ENCODE measurements at regions not wholly inside any gene's neighbourhood (a gene's known extent, or its start where the extent isn't known, plus 50 kb on each side); places are given as distances from the start of the nearest gene placed in this dataset.

DNA sequence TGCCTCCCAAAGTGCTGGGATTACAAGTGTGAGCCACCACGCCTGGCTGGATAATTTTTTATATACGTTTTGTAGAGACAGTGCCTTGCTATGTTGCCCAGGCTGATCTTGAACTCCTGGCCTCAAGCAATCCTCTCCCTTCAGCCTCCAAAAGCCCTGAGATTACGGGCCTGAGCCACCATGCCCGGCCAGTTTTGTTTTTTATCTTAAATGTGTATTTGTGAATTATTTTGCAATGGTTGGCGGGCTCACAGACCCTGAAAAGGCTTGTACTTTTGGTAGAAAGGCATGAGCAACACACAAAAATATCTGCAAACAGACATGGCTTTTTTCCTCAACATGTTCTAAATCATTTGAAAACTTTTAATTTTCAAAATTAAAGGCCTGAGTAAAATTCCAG lies 73.4 kb upstream of the TMEM18 start:
- Histone ChIP-seq H3K4me1 (ENCODE audit: control insufficient read depth, insufficient read depth, low read length) (no peaks in the 10 kb centered on the region), H3K4me3 (ENCODE audit: low read depth, low read length) (no peak overlapping the region), H3K27ac (ENCODE audit: extremely low read depth, low read depth, low read length) (no peak overlapping the region), H3K9me3 (ENCODE audit: control insufficient read depth, insufficient read depth, low read depth, low read length) (no peaks in the 10 kb centered on the region), H3K36me3 (ENCODE audit: control insufficient read depth in 2 of 2, insufficient read depth in 1 of 2, low read length in 2 of 2) (no peaks in the 10 kb centered on the region)
- ChIA-PET POLR2A (no interaction called here), CTCF (no interaction called here)
- TF ChIP-seq ZNF518A (tag by site-specific recombination; conservative IDR thresholded peaks at IDR 0.05; ENCODE audit: low read depth): no peak
- TF ChIP-seq, protein P1, sequence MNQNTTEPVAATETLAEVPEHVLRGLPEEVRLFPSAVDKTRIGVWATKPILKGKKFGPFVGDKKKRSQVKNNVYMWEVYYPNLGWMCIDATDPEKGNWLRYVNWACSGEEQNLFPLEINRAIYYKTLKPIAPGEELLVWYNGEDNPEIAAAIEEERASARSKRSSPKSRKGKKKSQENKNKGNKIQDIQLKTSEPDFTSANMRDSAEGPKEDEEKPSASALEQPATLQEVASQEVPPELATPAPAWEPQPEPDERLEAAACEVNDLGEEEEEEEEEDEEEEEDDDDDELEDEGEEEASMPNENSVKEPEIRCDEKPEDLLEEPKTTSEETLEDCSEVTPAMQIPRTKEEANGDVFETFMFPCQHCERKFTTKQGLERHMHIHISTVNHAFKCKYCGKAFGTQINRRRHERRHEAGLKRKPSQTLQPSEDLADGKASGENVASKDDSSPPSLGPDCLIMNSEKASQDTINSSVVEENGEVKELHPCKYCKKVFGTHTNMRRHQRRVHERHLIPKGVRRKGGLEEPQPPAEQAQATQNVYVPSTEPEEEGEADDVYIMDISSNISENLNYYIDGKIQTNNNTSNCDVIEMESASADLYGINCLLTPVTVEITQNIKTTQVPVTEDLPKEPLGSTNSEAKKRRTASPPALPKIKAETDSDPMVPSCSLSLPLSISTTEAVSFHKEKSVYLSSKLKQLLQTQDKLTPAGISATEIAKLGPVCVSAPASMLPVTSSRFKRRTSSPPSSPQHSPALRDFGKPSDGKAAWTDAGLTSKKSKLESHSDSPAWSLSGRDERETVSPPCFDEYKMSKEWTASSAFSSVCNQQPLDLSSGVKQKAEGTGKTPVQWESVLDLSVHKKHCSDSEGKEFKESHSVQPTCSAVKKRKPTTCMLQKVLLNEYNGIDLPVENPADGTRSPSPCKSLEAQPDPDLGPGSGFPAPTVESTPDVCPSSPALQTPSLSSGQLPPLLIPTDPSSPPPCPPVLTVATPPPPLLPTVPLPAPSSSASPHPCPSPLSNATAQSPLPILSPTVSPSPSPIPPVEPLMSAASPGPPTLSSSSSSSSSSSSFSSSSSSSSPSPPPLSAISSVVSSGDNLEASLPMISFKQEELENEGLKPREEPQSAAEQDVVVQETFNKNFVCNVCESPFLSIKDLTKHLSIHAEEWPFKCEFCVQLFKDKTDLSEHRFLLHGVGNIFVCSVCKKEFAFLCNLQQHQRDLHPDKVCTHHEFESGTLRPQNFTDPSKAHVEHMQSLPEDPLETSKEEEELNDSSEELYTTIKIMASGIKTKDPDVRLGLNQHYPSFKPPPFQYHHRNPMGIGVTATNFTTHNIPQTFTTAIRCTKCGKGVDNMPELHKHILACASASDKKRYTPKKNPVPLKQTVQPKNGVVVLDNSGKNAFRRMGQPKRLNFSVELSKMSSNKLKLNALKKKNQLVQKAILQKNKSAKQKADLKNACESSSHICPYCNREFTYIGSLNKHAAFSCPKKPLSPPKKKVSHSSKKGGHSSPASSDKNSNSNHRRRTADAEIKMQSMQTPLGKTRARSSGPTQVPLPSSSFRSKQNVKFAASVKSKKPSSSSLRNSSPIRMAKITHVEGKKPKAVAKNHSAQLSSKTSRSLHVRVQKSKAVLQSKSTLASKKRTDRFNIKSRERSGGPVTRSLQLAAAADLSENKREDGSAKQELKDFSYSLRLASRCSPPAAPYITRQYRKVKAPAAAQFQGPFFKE (tag by site-specific recombination; IDR thresholded peaks at IDR 0.05; ENCODE audit: borderline replicate concordance): no peak
- TF ChIP-seq, protein P2, sequence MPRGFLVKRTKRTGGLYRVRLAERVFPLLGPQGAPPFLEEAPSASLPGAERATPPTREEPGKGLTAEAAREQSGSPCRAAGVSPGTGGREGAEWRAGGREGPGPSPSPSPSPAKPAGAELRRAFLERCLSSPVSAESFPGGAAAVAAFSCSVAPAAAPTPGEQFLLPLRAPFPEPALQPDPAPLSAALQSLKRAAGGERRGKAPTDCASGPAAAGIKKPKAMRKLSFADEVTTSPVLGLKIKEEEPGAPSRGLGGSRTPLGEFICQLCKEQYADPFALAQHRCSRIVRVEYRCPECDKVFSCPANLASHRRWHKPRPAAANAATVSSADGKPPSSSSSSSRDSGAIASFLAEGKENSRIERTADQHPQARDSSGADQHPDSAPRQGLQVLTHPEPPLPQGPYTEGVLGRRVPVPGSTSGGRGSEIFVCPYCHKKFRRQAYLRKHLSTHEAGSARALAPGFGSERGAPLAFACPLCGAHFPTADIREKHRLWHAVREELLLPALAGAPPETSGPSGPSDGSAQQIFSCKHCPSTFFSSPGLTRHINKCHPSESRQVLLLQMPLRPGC (tag by site-specific recombination; IDR thresholded peaks at IDR 0.05): no peak
- no peak for TF ChIP-seq ZNF48 (tag by site-specific recombination; IDR thresholded peaks at IDR 0.05)
- no peak for TF ChIP-seq ZBTB7A (tag by site-specific recombination; IDR thresholded peaks at IDR 0.05; ENCODE audit: low read depth)
- no peak for TF ChIP-seq ZNF558 (tag by site-specific recombination; IDR thresholded peaks at IDR 0.05)
- TF ChIP-seq ZNF138 (tag by site-specific recombination; IDR thresholded peaks at IDR 0.05; ENCODE audit: borderline replicate concordance): no peak
- no peak for TF ChIP-seq ZNF112 (tag by site-specific recombination; IDR thresholded peaks at IDR 0.05)
- no peak for TF ChIP-seq ZFP69B (tag by site-specific recombination; IDR thresholded peaks at IDR 0.05)
- TF ChIP-seq REPIN1 (tag by site-specific recombination; IDR thresholded peaks at IDR 0.05; ENCODE audit: low read depth): no peak
- TF ChIP-seq SCRT2 (tag by site-specific recombination; IDR thresholded peaks at IDR 0.05): no peak

- ChIA-PET CTCF (no interaction called here), POLR2A (no interaction called here)
- H3K9me3 ChIP-seq (ENCODE audit: control insufficient read depth, insufficient read depth, low read depth, low read length): no peaks in the 10 kb centered on the region
- no peak overlapping the region for H3K4me3 ChIP-seq (ENCODE audit: low read depth, low read length)
- no peaks in the 10 kb centered on the region for H3K4me1 ChIP-seq (ENCODE audit: control insufficient read depth, insufficient read depth, low read length)
- no peaks in the 10 kb centered on the region for H3K36me3 ChIP-seq (ENCODE audit: control insufficient read depth in 2 of 2, insufficient read depth in 1 of 2, low read length in 2 of 2)
- TF ChIP-seq SCRT2 (tag by site-specific recombination; IDR thresholded peaks at IDR 0.05) (peak; percentile 12; the same call in 1 of the 2 replicates), ATF2 (tag by site-specific recombination; IDR thresholded peaks at IDR 0.05; ENCODE audit: low read depth) (peak; percentile 96), ZNF629 (tag by site-specific recombination; IDR thresholded peaks at IDR 0.05) (peak; percentile 49; the same call in 1 of the 2 replicates), PRDM6 (tag by site-specific recombination; IDR thresholded peaks at IDR 0.05) (no peak)
- H3K27ac ChIP-seq (ENCODE audit: extremely low read depth, low read depth, low read length): no peak overlapping the region
These were observed 70.7 kb upstream of the TMEM18 start for GRCh38 chr2:747762-748351.
